ENCODE measurements at regions not wholly inside any gene's neighbourhood (a gene's known extent, or its start where the extent isn't known, plus 50 kb on each side); places are given as distances from the start of the nearest gene placed in this dataset.
"Not testable (repeated sequence)": the region's sequence is repeated elsewhere in the genome, so short reads cannot be mapped to it uniquely, and the experiment has no call there.

GRCh38 chr7:53351681-53352080, 316.2 kb downstream of the POM121L12 start:
- Histone ChIP-seq H3K27me3 (ENCODE audit: insufficient read depth, low read length) (no peaks in the 10 kb centered on the region), H3K4me3 (ENCODE audit: low read length) (no peak overlapping the region), H3K9me3 (ENCODE audit: low read length) (no peaks in the 10 kb centered on the region), H3K4me1 (ENCODE audit: insufficient read depth, low read length) (no peaks in the 10 kb centered on the region), H2AFZ (ENCODE audit: low read depth, low read length) (no peak overlapping the region), H3K36me3 (ENCODE audit: insufficient read depth, low read length) (no peaks in the 10 kb centered on the region)

GRCh38 chr7:53358269-53358668, 322.8 kb downstream of the POM121L12 start:
- Histone ChIP-seq H2AFZ (ENCODE audit: low read depth, low read length) (no peak overlapping the region), H3K4me3 (ENCODE audit: low read length) (no peak overlapping the region), H3K4me1 (ENCODE audit: insufficient read depth, low read length) (no peaks in the 10 kb centered on the region), H3K27me3 (ENCODE audit: insufficient read depth, low read length) (no peaks in the 10 kb centered on the region), H3K9me3 (ENCODE audit: low read length) (no peaks in the 10 kb centered on the region), H3K36me3 (ENCODE audit: insufficient read depth, low read length) (no peaks in the 10 kb centered on the region)

GRCh38 chr7:53383131-53383530, 347.7 kb downstream of the POM121L12 start:
- Histone ChIP-seq H3K9me3 (ENCODE audit: low read length) (no peaks in the 10 kb centered on the region), H3K4me3 (ENCODE audit: low read length) (no peak overlapping the region), H3K27me3 (ENCODE audit: insufficient read depth, low read length) (no peaks in the 10 kb centered on the region), H2AFZ (ENCODE audit: low read depth, low read length) (no peak overlapping the region), H3K4me1 (ENCODE audit: insufficient read depth, low read length) (no peaks in the 10 kb centered on the region), H3K36me3 (ENCODE audit: insufficient read depth, low read length) (no peaks in the 10 kb centered on the region)

- not testable (repeated sequence) for H3K27me3 ChIP-seq (ENCODE audit: insufficient read depth, low read length); H3K4me3 ChIP-seq (ENCODE audit: low read length)
Measured at GRCh38 chr7:53385239-53385638, 349.8 kb downstream of the POM121L12 start.

GRCh38 chr7:53387515-53387914, 352.1 kb downstream of the POM121L12 start:
- Histone ChIP-seq H2AFZ (ENCODE audit: low read depth, low read length) (no peak overlapping the region), H3K4me3 (ENCODE audit: low read length) (no peak overlapping the region), H3K4me1 (ENCODE audit: insufficient read depth, low read length) (no peaks in the 10 kb centered on the region), H3K36me3 (ENCODE audit: insufficient read depth, low read length) (no peaks in the 10 kb centered on the region), H3K27me3 (ENCODE audit: insufficient read depth, low read length) (no peaks in the 10 kb centered on the region), H3K9me3 (ENCODE audit: low read length) (no peaks in the 10 kb centered on the region)

More at GRCh38 chr7:53385239-53385638, 349.8 kb downstream of the POM121L12 start:
- not testable (repeated sequence) for H3K36me3 ChIP-seq (ENCODE audit: insufficient read depth, low read length); H2AFZ ChIP-seq (ENCODE audit: low read depth, low read length); H3K9me3 ChIP-seq (ENCODE audit: low read length); H3K4me1 ChIP-seq (ENCODE audit: insufficient read depth, low read length)

- Histone ChIP-seq H3K4me3 (ENCODE audit: low read length) (no peak overlapping the region), H2AFZ (ENCODE audit: low read depth, low read length) (no peak overlapping the region), H3K9me3 (ENCODE audit: low read length) (no peaks in the 10 kb centered on the region), H3K36me3 (ENCODE audit: insufficient read depth, low read length) (no peaks in the 10 kb centered on the region), H3K27me3 (ENCODE audit: insufficient read depth, low read length) (no peaks in the 10 kb centered on the region), H3K4me1 (ENCODE audit: insufficient read depth, low read length) (no peaks in the 10 kb centered on the region)
Measured at GRCh38 chr7:53397911-53398310, 362.5 kb downstream of the POM121L12 start.

- no peaks in the 10 kb centered on the region for H3K4me1 ChIP-seq (ENCODE audit: insufficient read depth, low read length)
- H3K9me3 ChIP-seq (ENCODE audit: low read length): no peaks in the 10 kb centered on the region
- H3K36me3 ChIP-seq (ENCODE audit: insufficient read depth, low read length): no peaks in the 10 kb centered on the region
- no peaks in the 10 kb centered on the region for H3K27me3 ChIP-seq (ENCODE audit: insufficient read depth, low read length)
- no peak overlapping the region for H2AFZ ChIP-seq (ENCODE audit: low read depth, low read length)
- H3K4me3 ChIP-seq (ENCODE audit: low read length): no peak overlapping the region
Measured at GRCh38 chr7:53398566-53398965, 363.1 kb downstream of the POM121L12 start.

GRCh38 chr7:53413021-53413420, 377.6 kb downstream of the POM121L12 start:
- H2AFZ ChIP-seq (ENCODE audit: low read depth, low read length): no peak overlapping the region
- H3K9me3 ChIP-seq (ENCODE audit: low read length): no peaks in the 10 kb centered on the region
- no peaks in the 10 kb centered on the region for H3K36me3 ChIP-seq (ENCODE audit: insufficient read depth, low read length)
- no peaks in the 10 kb centered on the region for H3K27me3 ChIP-seq (ENCODE audit: insufficient read depth, low read length)
- no peak overlapping the region for H3K4me3 ChIP-seq (ENCODE audit: low read length)
- no peaks in the 10 kb centered on the region for H3K4me1 ChIP-seq (ENCODE audit: insufficient read depth, low read length)

GRCh38 chr7:53415816-53416215, 380.4 kb downstream of the POM121L12 start:
- Histone ChIP-seq H3K4me1 (ENCODE audit: insufficient read depth, low read length) (no peaks in the 10 kb centered on the region), H2AFZ (ENCODE audit: low read depth, low read length) (no peak overlapping the region), H3K36me3 (ENCODE audit: insufficient read depth, low read length) (no peaks in the 10 kb centered on the region), H3K27me3 (ENCODE audit: insufficient read depth, low read length) (no peaks in the 10 kb centered on the region), H3K4me3 (ENCODE audit: low read length) (no peak overlapping the region), H3K9me3 (ENCODE audit: low read length) (no peaks in the 10 kb centered on the region)

- H3K4me1 ChIP-seq (ENCODE audit: insufficient read depth, low read length): no peaks in the 10 kb centered on the region
- H3K36me3 ChIP-seq (ENCODE audit: insufficient read depth, low read length): no peaks in the 10 kb centered on the region
- H3K9me3 ChIP-seq (ENCODE audit: low read length): no peaks in the 10 kb centered on the region
- H3K4me3 ChIP-seq (ENCODE audit: low read length): no peak overlapping the region
- no peaks in the 10 kb centered on the region for H3K27me3 ChIP-seq (ENCODE audit: insufficient read depth, low read length)
- H2AFZ ChIP-seq (ENCODE audit: low read depth, low read length): no peak overlapping the region
Measured at GRCh38 chr7:53418834-53419482, 383.5 kb downstream of the POM121L12 start.

GRCh38 chr7:53420550-53420949, 385.1 kb downstream of the POM121L12 start:
- no peaks in the 10 kb centered on the region for H3K9me3 ChIP-seq (ENCODE audit: low read length)
- H3K36me3 ChIP-seq (ENCODE audit: insufficient read depth, low read length): no peaks in the 10 kb centered on the region
- H3K27me3 ChIP-seq (ENCODE audit: insufficient read depth, low read length): no peaks in the 10 kb centered on the region
- H3K4me3 ChIP-seq (ENCODE audit: low read length): no peak overlapping the region
- no peak overlapping the region for H2AFZ ChIP-seq (ENCODE audit: low read depth, low read length)
- H3K4me1 ChIP-seq (ENCODE audit: insufficient read depth, low read length): no peaks in the 10 kb centered on the region

GRCh38 chr7:53422291-53422690, 386.9 kb downstream of the POM121L12 start:
- Histone ChIP-seq H3K27me3 (ENCODE audit: insufficient read depth, low read length) (no peaks in the 10 kb centered on the region), H2AFZ (ENCODE audit: low read depth, low read length) (no peak overlapping the region), H3K4me1 (ENCODE audit: insufficient read depth, low read length) (no peaks in the 10 kb centered on the region), H3K36me3 (ENCODE audit: insufficient read depth, low read length) (no peaks in the 10 kb centered on the region), H3K4me3 (ENCODE audit: low read length) (no peak overlapping the region), H3K9me3 (ENCODE audit: low read length) (no peaks in the 10 kb centered on the region)

- Histone ChIP-seq H3K4me1 (ENCODE audit: insufficient read depth, low read length) (no peaks in the 10 kb centered on the region), H3K9me3 (ENCODE audit: low read length) (no peaks in the 10 kb centered on the region), H3K4me3 (ENCODE audit: low read length) (no peak overlapping the region), H3K36me3 (ENCODE audit: insufficient read depth, low read length) (no peaks in the 10 kb centered on the region), H3K27me3 (ENCODE audit: insufficient read depth, low read length) (no peaks in the 10 kb centered on the region), H2AFZ (ENCODE audit: low read depth, low read length) (peak overlapping the region; percentile 51)
Measured at GRCh38 chr7:53426145-53426750, 390.8 kb downstream of the POM121L12 start.

GRCh38 chr7:53428045-53428444, 392.6 kb downstream of the POM121L12 start:
- H3K36me3 ChIP-seq (ENCODE audit: insufficient read depth, low read length): no peaks in the 10 kb centered on the region
- no peaks in the 10 kb centered on the region for H3K27me3 ChIP-seq (ENCODE audit: insufficient read depth, low read length)
- no peak overlapping the region for H3K4me3 ChIP-seq (ENCODE audit: low read length)
- H2AFZ ChIP-seq (ENCODE audit: low read depth, low read length): no peak overlapping the region
- H3K9me3 ChIP-seq (ENCODE audit: low read length): no peaks in the 10 kb centered on the region
- no peaks in the 10 kb centered on the region for H3K4me1 ChIP-seq (ENCODE audit: insufficient read depth, low read length)

All from neuron (in vitro differentiated cells).